Heart left ventricle (tissue), 13 donors: ENCODE measurements at regions not wholly inside any gene's neighbourhood (a gene's known extent, or its start where the extent isn't known, plus 50 kb on each side); places are given as distances from the start of the nearest gene placed in this dataset.

Experiments
- CTCF ChIP-seq, 12 donors: fragments of 200-600 bp; sonication (generic) in 4 of 12; IDR thresholded peaks; one replicate each; pipeline versions ENCODE4 v1.5.0 to v1.8.0; 2018 to 2022; ENCODE audit warnings: antibody characterized with exemption in 12 of 12, mild to moderate bottlenecking in 5 of 12
- POLR2A ChIP-seq, 2 donors: fragments of 450-650 bp; IDR thresholded peaks; one replicate each; pipeline ENCODE4 v1.6.1; 2017; ENCODE audit warnings: antibody characterized with exemption in 2 of 2, mild to moderate bottlenecking in 2 of 2, moderate library complexity in 2 of 2
- donor health status: ischemic (EF 13 %, LVEDD 7.1; RV severe dilation, severe dysfunction).
- donor health status: DM: no; HTN: yes; CAD: no.
- donor health status: DM: no; HTN: no; CAD: no.
- donor health status: ischemic (EF 25% LVEDD 6.9; RV normal size, moderate dysfunction).
- donor health status: ischemic (EF 25% LVEDD 5.7; RV mildly dilated, moderate dysfunction).
- donor health status: ischemic (EF 35%, LVEDD 5.7; RV mildly dilated, moderate dysfunction).
- donor health status: nonischemic (EF 11% LVEDD 7.7; RV severe dilation, severe dysfunction).
- donor health status: DM: yes; HTN: yes; CAD: no.
- donor health status: PGD.
- donor health status: ischemic (EF 29% LVEDD 5.4; RV normal size, mild dysfunction).
- donor health status: nonischemic (EF 23%, LVEDD 6.1; RV moderate dilation, normal function).

DNA sequence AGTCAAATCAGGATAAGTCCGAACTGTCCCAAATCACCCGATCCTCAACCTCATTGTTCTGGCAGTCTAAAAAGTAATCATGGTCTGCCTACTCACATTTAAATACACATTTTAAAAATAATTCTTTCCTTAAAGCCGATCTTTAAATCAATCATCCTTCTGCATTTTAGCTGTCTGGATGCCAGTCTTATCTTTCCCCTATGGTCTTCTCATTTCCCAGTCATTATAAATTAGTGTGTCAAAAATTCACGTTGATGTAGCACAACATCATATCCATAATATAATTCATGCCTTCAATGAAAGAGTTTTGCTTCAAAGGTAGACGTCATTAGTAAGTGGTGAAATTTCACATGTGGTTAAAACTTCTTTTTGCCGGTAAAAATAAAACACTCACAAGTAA, 108.1 kb upstream of the FRG1 start:
- TF ChIP-seq CTCF (IDR thresholded peaks at IDR 0.05) (no peak), POLR2A (IDR thresholded peaks at IDR 0.05) (no peak)
